ENCODE measurements at regions not wholly inside any gene's neighbourhood (a gene's known extent, or its start where the extent isn't known, plus 50 kb on each side); places are given as distances from the start of the nearest gene placed in this dataset.

GRCh38 chr12:43118234-43118633 is 433.8 kb downstream of the ADAMTS20 start:
- DNase-seq (ENCODE audit: low read depth) = no peak

GRCh38 chr12:43117226-43117930 is 434.6 kb downstream of the ADAMTS20 start:
- H3K4me3 ChIP-seq (ENCODE audit: low read depth, low read length) = no peak overlapping the region
- no peak for TF ChIP-seq CTCF (IDR thresholded peaks at IDR 0.05; ENCODE audit: insufficient read depth, low read length)
- DNase-seq (ENCODE audit: low read depth) = no peak

More at GRCh38 chr12:43118234-43118633, 433.8 kb downstream of the ADAMTS20 start:
- TF ChIP-seq CTCF (IDR thresholded peaks at IDR 0.05; ENCODE audit: insufficient read depth, low read length) = no peak
- H3K4me3 ChIP-seq (ENCODE audit: low read depth, low read length) = no peak overlapping the region

- TF ChIP-seq CTCF (IDR thresholded peaks at IDR 0.05; ENCODE audit: insufficient read depth, low read length) = no peak
- no peak for DNase-seq (ENCODE audit: low read depth)
- H3K4me3 ChIP-seq (ENCODE audit: low read depth, low read length) = no peak overlapping the region
Measured at GRCh38 chr12:43115441-43116160, 436.4 kb downstream of the ADAMTS20 start.

GRCh38 chr12:43114316-43114715 is 437.7 kb downstream of the ADAMTS20 start:
- DNase-seq (ENCODE audit: low read depth) = no peak
- TF ChIP-seq CTCF (IDR thresholded peaks at IDR 0.05; ENCODE audit: insufficient read depth, low read length) = no peak
- H3K4me3 ChIP-seq (ENCODE audit: low read depth, low read length) = no peak overlapping the region

GRCh38 chr12:43113616-43114015 is 438.4 kb downstream of the ADAMTS20 start:
- no peak for DNase-seq (ENCODE audit: low read depth)
- H3K4me3 ChIP-seq (ENCODE audit: low read depth, low read length) = no peak overlapping the region
- no peak for TF ChIP-seq CTCF (IDR thresholded peaks at IDR 0.05; ENCODE audit: insufficient read depth, low read length)

- H3K4me3 ChIP-seq (ENCODE audit: low read depth, low read length) = no peak overlapping the region
- DNase-seq (ENCODE audit: low read depth) = peak; percentile 68
- peak; percentile 51 for TF ChIP-seq CTCF (IDR thresholded peaks at IDR 0.05; ENCODE audit: insufficient read depth, low read length)
Measured at GRCh38 chr12:43113135-43113534, 438.9 kb downstream of the ADAMTS20 start.
